OCI-LY7 (cell line): ENCODE measurements at regions not wholly inside any gene's neighbourhood (a gene's known extent, or its start where the extent isn't known, plus 50 kb on each side); places are given as distances from the start of the nearest gene placed in this dataset.

Experiments
- CTCF ChIP-seq: fragments of 200-600 bp; sonication (generic); conservative IDR thresholded peaks from 2 replicates; pipeline ENCODE4 v1.5.1; 2014; ENCODE audit warnings: mild to moderate bottlenecking, antibody characterized with exemption, low read length, moderate library complexity, mixed read lengths
- EZH2phosphoT487 ChIP-seq: fragments of 200-600 bp; sonication (generic); IDR thresholded peaks from 2 replicates; pipeline ENCODE4 v1.6.1; 2018; ENCODE audit warnings: low read depth, borderline replicate concordance, mild to moderate bottlenecking, mixed run types, antibody characterized with exemption, low read length, moderate library complexity, mixed read lengths

DNA sequence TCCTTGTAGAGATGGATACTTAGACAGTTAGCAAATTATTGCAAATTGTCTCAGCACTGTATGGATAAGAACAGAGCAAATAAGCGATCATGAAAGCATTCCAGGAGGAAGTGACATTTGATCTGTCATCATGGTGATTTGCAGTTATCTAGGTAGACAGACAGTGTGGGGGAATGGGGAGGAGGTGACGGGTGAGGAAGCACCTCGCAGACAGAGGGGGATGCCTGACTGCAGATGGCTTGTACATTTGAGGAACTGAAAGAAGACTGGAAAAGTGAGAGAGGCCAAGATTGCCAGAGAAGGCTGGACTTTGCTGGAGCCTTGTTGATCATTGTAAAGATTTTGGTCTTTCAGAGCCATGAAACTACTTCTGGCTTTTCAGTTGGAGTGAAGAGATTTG, 318.2 kb upstream of the CELF2 start:
- TF ChIP-seq CTCF = no peak
- no peak for TF ChIP-seq EZH2phosphoT487
